GM21528 (cell line): ENCODE measurements at regions not wholly inside any gene's neighbourhood (a gene's known extent, or its start where the extent isn't known, plus 50 kb on each side); places are given as distances from the start of the nearest gene placed in this dataset.
"Not testable (repeated sequence)": the region's sequence is repeated elsewhere in the genome, so short reads cannot be mapped to it uniquely, and the experiment has no call there.

Experiments
- ATAC-seq: cut with Tn5 transposase; IDR thresholded peaks from one replicate; pipeline ENCODE4 v1.9.1; 2021; ENCODE audit warnings: mild to moderate bottlenecking, moderate library complexity; ENCODE audit not compliant: unreplicated experiment, low FRiP score

- ATAC-seq: no peak
Measured at GRCh38 chr4:179027569-179027968, 1585.3 kb upstream of the AGA start.

DNA sequence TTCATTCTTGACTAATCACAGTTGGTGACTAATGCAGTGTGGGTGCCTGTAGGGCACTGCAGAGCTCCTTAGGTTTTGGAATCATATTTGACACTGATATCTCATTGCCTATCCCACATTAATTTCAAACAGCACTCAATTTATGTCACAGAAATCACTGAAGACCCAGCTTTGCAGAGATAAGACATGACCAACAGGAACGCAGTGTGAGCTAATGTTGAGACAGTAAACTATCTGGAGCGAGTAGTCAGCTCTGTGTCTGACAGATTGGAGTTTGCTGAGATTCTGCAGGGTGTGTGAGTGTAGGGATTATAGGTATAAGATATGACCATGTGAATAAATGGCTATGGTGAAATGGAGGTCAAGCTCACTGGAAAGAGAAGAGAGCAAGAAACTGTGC is 1586.1 kb upstream of the AGA start:
- no peak for ATAC-seq

GRCh38 chr4:179029683-179030082 is 1587.4 kb upstream of the AGA start:
- no peak for ATAC-seq

- ATAC-seq: no peak
Measured at GRCh38 chr4:179040259-179040658, 1598.0 kb upstream of the AGA start.

DNA sequence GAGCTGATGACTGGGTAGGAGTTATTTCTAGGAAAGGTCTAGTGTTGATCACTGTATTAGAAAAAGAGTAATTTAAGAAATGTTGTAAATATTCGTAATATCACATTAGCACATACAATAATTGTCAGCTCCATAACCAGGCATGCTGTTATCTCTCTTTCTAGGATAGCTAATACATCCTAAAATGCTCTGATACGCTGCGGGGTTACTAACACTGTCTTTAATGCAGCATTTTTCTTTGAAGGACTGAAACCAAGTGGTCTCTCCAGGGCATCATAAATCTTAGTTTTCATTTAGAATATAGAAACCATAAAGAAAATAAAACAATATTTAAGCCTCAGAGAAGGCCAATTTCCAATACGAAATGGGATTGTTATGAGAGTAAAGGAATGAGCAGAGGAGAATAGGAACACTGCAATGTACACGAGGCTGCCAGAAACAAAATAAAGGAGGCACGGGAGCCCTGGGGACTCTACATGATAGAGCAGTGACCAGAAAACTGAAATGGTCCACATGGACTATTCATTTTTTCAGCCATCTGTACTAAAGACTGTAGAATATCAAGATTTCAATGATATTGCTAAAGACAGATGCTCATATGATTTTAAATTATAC is 1606.7 kb upstream of the AGA start:
- ATAC-seq: no peak

DNA sequence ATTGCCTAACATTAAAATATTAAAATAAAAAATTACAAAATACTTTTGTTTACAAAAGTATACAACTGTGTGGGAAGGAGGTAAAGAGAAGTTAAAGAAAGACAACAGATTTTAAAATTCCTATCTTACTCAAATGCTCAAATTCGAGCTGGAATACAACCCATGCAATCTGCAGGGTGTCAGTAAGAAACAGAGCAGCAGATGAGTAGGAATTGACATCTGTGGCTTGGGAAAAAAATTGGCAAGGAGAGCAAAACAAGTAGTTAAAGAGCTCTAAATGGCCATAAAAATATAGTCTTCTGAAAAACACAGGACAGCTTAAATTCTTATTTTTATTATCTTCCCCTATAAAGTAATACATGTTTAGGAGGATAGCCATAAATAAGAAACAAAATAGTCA is 1609.0 kb upstream of the AGA start:
- no peak for ATAC-seq

DNA sequence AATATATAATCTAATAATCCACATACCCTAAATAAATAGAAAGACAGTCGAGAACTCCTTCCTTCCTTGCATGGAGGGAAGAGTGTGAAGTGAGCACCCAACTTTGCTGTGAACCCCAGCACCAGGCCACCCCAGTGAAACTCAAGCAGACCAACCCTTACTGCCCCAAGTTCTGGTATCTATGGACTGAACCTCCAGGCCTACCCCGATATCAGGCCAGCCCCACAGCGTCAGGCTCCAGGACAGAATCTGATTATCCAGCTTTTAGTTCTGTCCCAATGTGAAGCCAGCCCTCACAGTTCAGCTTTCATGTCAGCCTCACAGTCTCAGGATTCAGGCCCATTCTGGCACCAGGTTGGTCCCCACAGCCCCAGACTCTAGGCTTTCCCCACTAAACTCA is 1617.2 kb upstream of the AGA start:
- no peak for ATAC-seq

- ATAC-seq: not testable (repeated sequence)
Measured at GRCh38 chr4:179066254-179066653, 1624.0 kb upstream of the AGA start.

- no peak for ATAC-seq
Measured at GRCh38 chr4:179071131-179071530, 1628.9 kb upstream of the AGA start.

- ATAC-seq: no peak
Measured at GRCh38 chr4:179076865-179077264, 1634.6 kb upstream of the AGA start.

DNA sequence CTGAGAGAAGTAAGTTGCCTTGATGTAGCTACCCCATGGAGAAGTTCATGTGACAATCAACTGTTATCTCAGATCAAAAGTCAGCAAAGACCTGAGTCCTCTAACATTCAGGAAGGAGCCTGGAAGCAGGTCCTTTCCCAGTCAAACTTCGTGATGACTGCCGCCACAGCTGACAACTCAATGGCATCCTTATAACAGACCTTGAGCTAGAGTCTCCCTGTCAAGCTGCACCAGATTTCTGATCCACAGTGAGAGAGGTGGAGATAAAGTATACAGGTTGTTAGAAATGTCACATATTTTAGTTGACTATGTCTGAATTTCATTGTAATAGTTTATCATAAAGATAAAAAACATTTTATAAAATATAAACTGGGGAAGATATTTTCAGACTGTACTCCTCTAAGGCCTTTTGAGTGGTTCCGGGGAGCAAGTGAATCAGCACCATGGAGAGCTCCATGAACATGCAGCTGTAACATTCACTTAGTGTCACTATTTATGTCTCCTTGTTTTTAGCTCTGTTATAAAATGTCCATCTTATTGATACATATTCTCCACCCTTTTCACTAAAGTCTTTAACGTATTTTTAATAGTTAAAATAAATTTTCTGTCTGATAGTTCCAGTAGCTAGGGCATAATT is 1653.5 kb upstream of the AGA start:
- ATAC-seq: no peak

DNA sequence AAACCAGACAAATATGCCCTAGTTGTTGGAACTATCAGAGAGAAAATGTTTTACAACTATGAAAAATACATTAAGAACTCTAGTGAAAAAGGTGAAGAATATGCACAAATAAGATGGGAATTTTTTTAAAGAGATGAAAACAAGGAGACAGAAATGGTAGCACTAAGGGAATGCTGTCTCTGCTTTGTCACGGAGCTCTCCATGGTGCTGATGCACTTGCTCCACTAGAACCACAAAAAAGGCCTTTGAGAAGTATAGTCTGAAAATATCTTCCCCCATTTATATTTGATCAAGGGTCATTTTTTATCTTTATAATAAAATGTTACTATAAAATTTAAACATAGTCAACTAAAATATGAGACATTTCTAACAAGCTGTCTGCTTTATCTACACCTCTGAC is 1655.5 kb upstream of the AGA start:
- no peak for ATAC-seq

- no peak for ATAC-seq
Measured at GRCh38 chr4:179110356-179110755, 1668.1 kb upstream of the AGA start.

DNA sequence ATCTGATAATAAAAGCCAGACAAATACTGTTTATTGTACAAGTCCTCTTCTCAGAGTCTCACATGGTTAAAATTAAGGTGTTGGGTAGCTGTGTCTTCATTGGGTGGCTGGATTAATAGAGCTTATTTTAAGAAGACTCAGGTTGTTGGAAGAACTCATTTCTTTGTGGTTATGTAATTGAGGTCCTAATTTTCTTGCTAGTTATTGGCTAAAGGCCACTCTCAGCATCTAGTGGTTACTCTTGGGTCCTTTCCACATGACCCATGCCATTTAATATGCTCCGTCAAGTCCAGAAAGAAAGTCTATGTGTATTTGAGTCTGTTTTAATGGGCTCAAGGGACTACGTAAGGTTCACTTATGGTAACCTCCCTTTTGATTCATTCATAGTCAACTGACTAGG is 1668.6 kb upstream of the AGA start:
- ATAC-seq: no peak

DNA sequence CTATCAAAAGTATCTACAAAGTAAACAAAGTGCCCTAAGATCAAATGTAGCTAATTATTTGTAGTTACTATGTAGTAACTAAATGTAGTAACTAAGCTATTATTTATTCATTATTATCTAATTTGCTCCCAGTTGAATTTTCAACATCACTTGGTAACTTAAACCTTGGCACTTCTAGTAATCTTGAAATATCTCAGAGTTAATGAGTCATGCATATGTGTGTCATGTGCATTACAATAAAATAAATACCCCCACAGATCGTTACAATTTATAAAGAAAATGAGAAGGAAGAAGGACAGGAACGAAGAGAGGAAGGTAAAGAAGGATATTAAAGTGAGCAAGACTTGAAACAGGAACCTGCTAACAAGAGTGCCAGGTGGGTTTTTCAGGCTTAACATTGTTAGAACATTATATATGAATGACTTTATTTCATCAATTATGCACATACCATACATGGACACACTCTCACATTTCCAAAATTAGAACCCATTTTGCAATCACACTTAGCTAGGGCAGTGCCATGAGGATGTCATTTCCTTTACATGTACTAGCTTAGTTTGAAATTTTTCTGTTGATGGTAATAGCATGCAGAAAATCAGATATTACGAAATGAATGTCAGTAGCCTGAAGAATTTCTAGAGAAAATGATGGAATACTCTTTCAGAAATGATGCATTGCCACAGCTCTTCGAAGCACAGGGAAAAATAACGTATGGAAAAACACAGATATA is 1670.4 kb upstream of the AGA start:
- no peak for ATAC-seq

DNA sequence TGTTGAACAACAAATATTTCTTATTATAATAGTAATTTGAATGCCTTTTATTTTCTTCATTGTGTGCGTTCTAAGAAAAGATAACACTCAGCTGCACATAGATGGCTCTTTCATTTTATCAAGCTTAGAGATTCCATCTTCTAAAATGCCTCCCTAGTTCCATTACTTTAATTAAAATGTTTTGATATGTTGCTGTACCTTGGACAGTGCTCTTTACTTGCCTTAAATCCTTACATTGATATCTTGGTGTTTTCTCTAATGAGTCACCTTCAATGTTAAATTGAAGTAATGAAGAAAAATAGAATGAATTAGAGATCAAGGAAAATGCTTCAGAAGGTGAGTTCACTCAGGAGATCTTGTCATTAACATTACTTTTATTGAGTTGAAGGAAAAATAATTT is 1672.4 kb upstream of the AGA start:
- no peak for ATAC-seq

DNA sequence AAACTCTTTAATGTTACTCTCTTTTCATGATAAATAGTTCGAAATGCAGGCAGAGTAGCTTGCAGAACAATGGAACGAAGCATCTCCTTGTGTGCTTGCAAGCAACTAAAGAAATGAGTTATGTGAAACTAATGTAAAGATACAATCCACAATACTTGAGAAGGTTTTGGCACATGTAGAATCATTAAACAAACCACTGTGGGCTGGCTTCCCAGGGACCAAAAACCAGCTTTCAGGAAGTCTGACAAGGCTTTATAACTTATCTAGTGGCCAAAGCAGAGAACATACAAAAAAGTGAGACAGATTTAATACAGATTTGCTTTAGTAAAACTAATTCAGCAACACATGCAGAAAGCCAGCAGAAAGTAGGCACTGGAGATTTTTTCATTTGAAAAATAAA is 1673.8 kb upstream of the AGA start:
- no peak for ATAC-seq

DNA sequence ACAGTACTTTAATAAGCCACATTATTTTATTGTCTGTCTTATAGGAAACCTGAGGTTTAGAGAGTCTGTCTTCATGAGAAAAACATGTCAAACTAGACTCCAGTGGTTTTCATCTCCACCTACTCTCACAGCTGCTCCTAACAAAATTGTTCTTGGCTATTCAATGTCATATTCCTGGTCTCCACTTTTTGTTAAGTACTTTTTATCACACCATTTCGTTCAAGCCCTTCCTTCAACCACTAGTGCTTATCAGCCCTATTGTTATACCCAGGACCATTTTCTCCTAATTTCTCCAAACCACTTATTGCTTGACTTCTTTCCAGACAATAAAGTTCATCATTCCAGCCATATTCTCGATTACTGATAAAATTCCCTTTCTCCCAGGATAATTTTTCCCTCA is 1674.3 kb upstream of the AGA start:
- no peak for ATAC-seq

GRCh38 chr4:179123084-179123483 is 1680.8 kb upstream of the AGA start:
- no peak for ATAC-seq

DNA sequence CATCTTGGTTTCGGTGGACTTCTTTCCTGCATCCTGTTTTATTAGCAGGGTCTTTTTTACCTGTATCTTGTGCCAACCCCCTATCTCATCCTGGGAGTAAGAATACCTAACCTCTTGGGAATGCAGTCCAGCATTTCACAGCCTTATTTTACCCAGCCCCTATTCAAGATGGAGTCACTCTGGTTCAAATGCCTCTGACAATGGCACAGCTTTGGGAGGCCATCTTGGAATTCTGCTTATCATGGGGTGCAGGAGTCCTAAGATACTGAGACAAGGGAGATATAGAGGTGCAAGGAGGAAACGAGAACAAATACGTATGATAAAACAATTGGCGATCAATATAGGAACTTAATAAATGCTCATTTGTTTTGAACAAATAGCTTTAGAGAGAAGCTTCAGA is 1682.2 kb upstream of the AGA start:
- no peak for ATAC-seq

DNA sequence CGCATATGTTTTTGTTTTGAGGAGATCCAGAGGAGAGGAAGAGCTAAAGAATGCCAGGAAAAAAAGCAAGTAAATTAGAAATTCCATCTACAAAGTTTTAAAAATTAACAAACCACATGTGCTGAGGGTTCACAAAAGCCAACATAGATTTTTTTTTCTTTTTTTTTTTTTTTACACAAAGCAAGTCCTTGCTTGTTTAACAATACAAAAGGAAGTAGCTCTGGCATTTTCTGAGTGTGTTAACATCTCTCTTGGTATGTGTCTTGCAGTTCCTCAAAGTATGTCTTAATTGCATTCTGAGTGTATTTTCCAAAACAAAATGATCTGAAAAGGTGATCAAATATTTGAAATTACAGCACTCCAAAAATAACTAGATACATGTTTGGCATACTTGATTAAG is 1682.7 kb upstream of the AGA start:
- no peak for ATAC-seq

GRCh38 chr4:179125870-179126269 is 1683.6 kb upstream of the AGA start:
- no peak for ATAC-seq
